ENCODE measurements at regions not wholly inside any gene's neighbourhood (a gene's known extent, or its start where the extent isn't known, plus 50 kb on each side); places are given as distances from the start of the nearest gene placed in this dataset.

DNA sequence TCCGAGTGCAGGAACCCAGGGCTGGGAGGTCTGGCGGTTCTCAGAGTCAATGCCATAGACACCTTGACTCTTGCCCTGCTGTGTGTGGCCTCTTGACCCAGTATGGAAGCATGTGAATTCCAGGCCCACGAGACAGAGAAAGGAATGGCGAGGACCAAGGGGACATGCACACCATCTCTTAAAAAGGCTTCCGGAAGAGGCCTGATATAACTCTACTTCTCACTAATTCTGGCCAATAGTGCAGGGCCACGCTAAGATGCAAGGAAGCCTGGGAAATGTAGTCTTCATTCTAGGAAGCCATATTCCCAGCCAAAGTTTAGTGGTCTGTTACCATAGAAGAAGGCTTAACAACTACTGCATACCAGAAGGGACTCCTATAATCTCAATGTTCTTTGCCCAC is 177.0 kb upstream of the KCNG1 start:
- no peaks in the 10 kb centered on the region for H3K9me3 ChIP-seq (replicated peaks; ENCODE audit: control insufficient read depth, insufficient read depth, low read depth, low read length)
- CTCF ChIA-PET (ENCODE audit: low intra/inter-chr PET ratio), result no interaction called here
- no TSS peak for BruUV-seq (replicated peaks)
- TF ChIP-seq L3MBTL2 (IDR thresholded peaks at IDR 0.05) (peak; percentile 52; the same call in 1 of the 2 replicates), YY1 (IDR thresholded peaks at IDR 0.05; ENCODE audit: borderline replicate concordance in 1 of 3, control insufficient read depth in 1 of 3, extremely low read depth in 1 of 3, insufficient read depth in 3 of 3, insufficient read length in 1 of 3, insufficient replicate concordance in 2 of 3, low read depth in 1 of 3, low read length in 2 of 3) (peak in 1 of 3 experiments; percentile 73), SIX5 (IDR thresholded peaks at IDR 0.05; ENCODE audit: borderline replicate concordance in 1 of 2, insufficient read depth in 1 of 2, low read depth in 1 of 2, low read length in 2 of 2) (peak; percentile 39 to 50; a peak in 2 of 4 replicates), ELF2 (CRISPR knock-in tag; IDR thresholded peaks at IDR 0.05) (no peak), ATF1 (CRISPR knock-in tag; IDR thresholded peaks at IDR 0.05) (no peak), ATF1 (tag; IDR thresholded peaks at IDR 0.05) (peak; percentile 47; the same call in 1 of the 2 replicates)
- TF ChIP-seq, protein P1, sequence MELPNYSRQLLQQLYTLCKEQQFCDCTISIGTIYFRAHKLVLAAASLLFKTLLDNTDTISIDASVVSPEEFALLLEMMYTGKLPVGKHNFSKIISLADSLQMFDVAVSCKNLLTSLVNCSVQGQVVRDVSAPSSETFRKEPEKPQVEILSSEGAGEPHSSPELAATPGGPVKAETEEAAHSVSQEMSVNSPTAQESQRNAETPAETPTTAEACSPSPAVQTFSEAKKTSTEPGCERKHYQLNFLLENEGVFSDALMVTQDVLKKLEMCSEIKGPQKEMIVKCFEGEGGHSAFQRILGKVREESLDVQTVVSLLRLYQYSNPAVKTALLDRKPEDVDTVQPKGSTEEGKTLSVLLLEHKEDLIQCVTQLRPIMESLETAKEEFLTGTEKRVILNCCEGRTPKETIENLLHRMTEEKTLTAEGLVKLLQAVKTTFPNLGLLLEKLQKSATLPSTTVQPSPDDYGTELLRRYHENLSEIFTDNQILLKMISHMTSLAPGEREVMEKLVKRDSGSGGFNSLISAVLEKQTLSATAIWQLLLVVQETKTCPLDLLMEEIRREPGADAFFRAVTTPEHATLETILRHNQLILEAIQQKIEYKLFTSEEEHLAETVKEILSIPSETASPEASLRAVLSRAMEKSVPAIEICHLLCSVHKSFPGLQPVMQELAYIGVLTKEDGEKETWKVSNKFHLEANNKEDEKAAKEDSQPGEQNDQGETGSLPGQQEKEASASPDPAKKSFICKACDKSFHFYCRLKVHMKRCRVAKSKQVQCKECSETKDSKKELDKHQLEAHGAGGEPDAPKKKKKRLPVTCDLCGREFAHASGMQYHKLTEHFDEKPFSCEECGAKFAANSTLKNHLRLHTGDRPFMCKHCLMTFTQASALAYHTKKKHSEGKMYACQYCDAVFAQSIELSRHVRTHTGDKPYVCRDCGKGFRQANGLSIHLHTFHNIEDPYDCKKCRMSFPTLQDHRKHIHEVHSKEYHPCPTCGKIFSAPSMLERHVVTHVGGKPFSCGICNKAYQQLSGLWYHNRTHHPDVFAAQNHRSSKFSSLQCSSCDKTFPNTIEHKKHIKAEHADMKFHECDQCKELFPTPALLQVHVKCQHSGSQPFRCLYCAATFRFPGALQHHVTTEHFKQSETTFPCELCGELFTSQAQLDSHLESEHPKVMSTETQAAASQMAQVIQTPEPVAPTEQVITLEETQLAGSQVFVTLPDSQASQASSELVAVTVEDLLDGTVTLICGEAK (IDR thresholded peaks at IDR 0.05), result peak; percentile 49; the same call in 1 of the 2 replicates
- TF ChIP-seq, protein P1 (CRISPR knock-in tag; IDR thresholded peaks at IDR 0.05), result no peak

More for the DNA sequence above, 177.0 kb upstream of the KCNG1 start:
- DNase-seq (ENCODE audit: extremely low read depth in 1 of 4, low spot score in 3 of 4) (peak in 2 of 4 experiments; percentile 8 to 17), FAIRE-seq (peak; percentile 63), ATAC-seq (peak; percentile 83)
- intact Hi-C loops (cut with micrococcal nuclease) (no loop called here), in situ Hi-C loops (cut with MboI) (no loop called here)
- Histone ChIP-seq H3K4me1 (replicated peaks in 1 of 2; ENCODE audit: control insufficient read depth in 2 of 2, insufficient read depth in 2 of 2, low read length in 2 of 2) (no peaks in the 10 kb centered on the region; a peak in 1 of 5 replicates), H3K4me3 (no peak overlapping the region), H3K4me2 (ENCODE audit: insufficient read depth, low read length) (no peak overlapping the region), H3K9ac (ENCODE audit: insufficient read depth in 1 of 2, low read depth in 2 of 2, low read length in 2 of 2) (no peak overlapping the region), H3K36me3 (ENCODE audit: control insufficient read depth, insufficient read depth, low read length) (no peaks in the 10 kb centered on the region), H3K27me3 (ENCODE audit: control insufficient read depth in 2 of 2, insufficient read depth in 2 of 2, low read length in 2 of 2) (peaks cover 15 to 41% of the 10 kb centered on the region in 2 experiments; a peak in 4 of 5 replicates), H3K79me2 (ENCODE audit: control insufficient read depth, insufficient read depth, low read length) (no peaks in the 10 kb centered on the region), H2AFZ (ENCODE audit: low read depth, low read length) (peak overlapping the region; percentile 26), H3K9me1 (ENCODE audit: control insufficient read depth, insufficient read depth, low read length) (no peaks in the 10 kb centered on the region), H3K27ac (ENCODE audit: extremely low read depth, low read depth, low read length) (no peak overlapping the region), H4K20me1 (replicated peaks; ENCODE audit: control insufficient read depth, insufficient read depth, low read length) (no peaks in the 10 kb centered on the region)
- POLR2A ChIA-PET, result no interaction called here
- WGBS (ENCODE audit: insufficient coverage, low coverage, missing lambda C conversion rate), result 2% methylated on average over 6 of the region's 6 CpGs

Data from K562 (cell line).